Astrocyte (in vitro differentiated cells and primary cell): ENCODE measurements at regions not wholly inside any gene's neighbourhood (a gene's known extent, or its start where the extent isn't known, plus 50 kb on each side); places are given as distances from the start of the nearest gene placed in this dataset.
A peak's percentile ranks its signal among the peaks of the same experiment; 100 is the strongest.

Experiments
- DNase-seq: peaks from one replicate; pipeline ENCODE4 v3.0.0-alpha.2; 2010; ENCODE audit warnings: low read depth
- FAIRE-seq: peaks from 2 replicates; lab custom pipeline; 2011; peaks lifted over from hg19 to GRCh38; lab: Jason Lieb, UNC
- H2AFZ ChIP-seq: 2 replicates; pipeline ENCODE4 v1.6.0; 2012; ENCODE audit warnings: low read depth, low read length, inconsistent platforms
- H3K27ac ChIP-seq: 2 replicates; pipeline ENCODE4 v1.5.1; 2011; ENCODE audit warnings: low read depth, low read length, inconsistent platforms
- H3K27me3 ChIP-seq: 2 replicates; pipeline ENCODE4 v1.6.0; 2011; ENCODE audit warnings: low read length, inconsistent platforms; ENCODE audit not compliant: insufficient read depth
- H3K36me3 ChIP-seq: 2 replicates; pipeline ENCODE4 v1.5.1; 2011; ENCODE audit warnings: low read length, inconsistent platforms; ENCODE audit not compliant: insufficient read depth
- H3K4me1 ChIP-seq: 2 replicates; pipeline ENCODE4 v1.5.1; 2011; ENCODE audit warnings: low read length, inconsistent platforms; ENCODE audit not compliant: insufficient read depth
- H3K4me2 ChIP-seq: 2 replicates; pipeline ENCODE4 v1.6.0; 2012; ENCODE audit warnings: low read length, inconsistent platforms
- H3K4me3 ChIP-seq: 2 replicates; pipeline ENCODE4 v1.5.1; 2011; ENCODE audit warnings: low read depth, mild to moderate bottlenecking, low read length, inconsistent platforms; ENCODE audit not compliant: insufficient read depth
- H3K79me2 ChIP-seq: 2 replicates; pipeline ENCODE4 v1.6.0; 2012; ENCODE audit warnings: mild to moderate bottlenecking, low read length, inconsistent platforms; ENCODE audit not compliant: insufficient read depth
- H3K9ac ChIP-seq: 2 replicates; pipeline ENCODE4 v1.6.0; 2012; ENCODE audit warnings: mild to moderate bottlenecking, low read length, inconsistent platforms
- H3K9me3 ChIP-seq: 2 replicates; pipeline ENCODE4 v1.5.1; 2012; ENCODE audit warnings: low read depth, mild to moderate bottlenecking, low read length, inconsistent platforms; ENCODE audit not compliant: insufficient read depth
- H4K20me1 ChIP-seq: 2 replicates; pipeline ENCODE4 v1.6.0; 2012; ENCODE audit warnings: low read length, inconsistent platforms; ENCODE audit not compliant: insufficient read depth
- H3K27ac Mint-ChIP-seq: one replicate; pipeline ENCODE4 v1.8.0; 2021; ENCODE audit warnings: mild to moderate bottlenecking, mixed read lengths; ENCODE audit not compliant: unreplicated experiment
- H3K27me3 Mint-ChIP-seq: one replicate; pipeline ENCODE4 v1.8.0; 2021; ENCODE audit warnings: low read depth, mixed read lengths; ENCODE audit not compliant: unreplicated experiment
- H3K36me3 Mint-ChIP-seq: one replicate; pipeline ENCODE4 v1.8.0; 2021; ENCODE audit warnings: low read depth, mixed read lengths; ENCODE audit not compliant: unreplicated experiment
- H3K4me1 Mint-ChIP-seq: one replicate; pipeline ENCODE4 v1.8.0; 2021; ENCODE audit warnings: low read depth, mixed read lengths; ENCODE audit not compliant: unreplicated experiment
- H3K4me3 Mint-ChIP-seq: one replicate; pipeline ENCODE4 v1.8.0; 2021; ENCODE audit warnings: mild to moderate bottlenecking, moderate library complexity, mixed read lengths; ENCODE audit not compliant: unreplicated experiment
- H3K9me3 Mint-ChIP-seq: one replicate; pipeline ENCODE4 v1.8.0; 2021; ENCODE audit warnings: mild to moderate bottlenecking, mixed read lengths; ENCODE audit not compliant: unreplicated experiment
- EZH2 ChIP-seq: IDR thresholded peaks from 2 replicates; pipeline ENCODE4 v1.6.1; 2012; ENCODE audit warnings: mild to moderate bottlenecking, low read length, inconsistent platforms; ENCODE audit not compliant: insufficient read depth
- TF ChIP-seq, protein P1 (sequence below): IDR thresholded peaks from 2 replicates; pipeline ENCODE4 v1.5.1; 2011; ENCODE audit warnings: low read depth, mild to moderate bottlenecking, inconsistent platforms, low read length, moderate library complexity; ENCODE audit not compliant: insufficient read depth

DNA sequence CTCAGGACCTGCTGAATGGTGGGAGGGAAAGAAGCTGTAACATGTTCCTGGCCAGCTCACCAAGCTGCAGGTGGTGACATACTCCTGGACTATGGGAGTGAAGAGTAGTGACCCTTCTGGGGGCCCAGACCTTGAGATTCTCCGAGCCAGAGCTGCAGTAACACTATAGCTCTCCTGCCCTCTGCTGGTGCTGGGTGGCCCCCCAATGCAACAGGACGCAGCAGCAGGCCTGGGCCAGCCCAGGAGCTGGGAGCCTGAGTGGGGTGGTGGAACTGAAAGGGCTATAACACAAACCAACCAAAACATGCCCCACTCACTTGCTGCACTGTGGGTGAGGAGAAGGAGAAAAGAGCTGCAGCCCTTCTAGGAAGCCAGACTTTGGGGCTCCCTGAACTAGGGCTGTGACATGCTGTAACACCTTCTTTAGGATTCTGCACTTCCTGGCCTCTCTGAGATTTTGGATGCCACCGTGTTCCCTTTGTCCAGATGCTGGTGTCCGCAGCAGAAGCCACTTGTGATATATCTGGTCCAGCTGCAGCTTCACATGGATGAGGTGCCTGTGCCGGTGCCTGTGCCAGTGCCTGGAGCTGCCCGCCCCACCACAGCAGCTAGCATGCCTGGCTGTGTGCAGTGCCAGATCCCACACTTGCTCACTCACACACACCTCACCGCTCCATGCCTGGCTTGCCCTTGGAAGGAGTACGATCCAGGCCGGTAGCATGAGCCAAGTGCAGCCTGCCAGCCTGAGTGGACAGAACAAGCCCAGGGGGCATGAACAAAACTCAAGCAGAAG, 636.8 kb upstream of the KCNMB2 start:
- Histone ChIP-seq H3K79me2 (no peaks in the 10 kb centered on the region), H3K36me3 (no peaks in the 10 kb centered on the region), H3K4me3 (no peak overlapping the region), H3K9me3 (peaks cover 19% of the 10 kb centered on the region), H3K4me1 (peaks cover 3% of the 10 kb centered on the region), H2AFZ (no peak overlapping the region), H3K9ac (no peak overlapping the region), H3K4me2 (no peak overlapping the region), H4K20me1 (no peaks in the 10 kb centered on the region), H3K27me3 (no peaks in the 10 kb centered on the region), H3K27ac (no peak overlapping the region)
- Mint-ChIP-seq H3K36me3 (peaks cover 2% of the 10 kb centered on the region), H3K9me3 (peaks cover 13% of the 10 kb centered on the region), H3K27me3 (no peaks in the 10 kb centered on the region), H3K4me3 (no peak overlapping the region), H3K27ac (no peak overlapping the region), H3K4me1 (peaks cover 6% of the 10 kb centered on the region)
- no peak for TF ChIP-seq EZH2
- TF ChIP-seq, protein P1, sequence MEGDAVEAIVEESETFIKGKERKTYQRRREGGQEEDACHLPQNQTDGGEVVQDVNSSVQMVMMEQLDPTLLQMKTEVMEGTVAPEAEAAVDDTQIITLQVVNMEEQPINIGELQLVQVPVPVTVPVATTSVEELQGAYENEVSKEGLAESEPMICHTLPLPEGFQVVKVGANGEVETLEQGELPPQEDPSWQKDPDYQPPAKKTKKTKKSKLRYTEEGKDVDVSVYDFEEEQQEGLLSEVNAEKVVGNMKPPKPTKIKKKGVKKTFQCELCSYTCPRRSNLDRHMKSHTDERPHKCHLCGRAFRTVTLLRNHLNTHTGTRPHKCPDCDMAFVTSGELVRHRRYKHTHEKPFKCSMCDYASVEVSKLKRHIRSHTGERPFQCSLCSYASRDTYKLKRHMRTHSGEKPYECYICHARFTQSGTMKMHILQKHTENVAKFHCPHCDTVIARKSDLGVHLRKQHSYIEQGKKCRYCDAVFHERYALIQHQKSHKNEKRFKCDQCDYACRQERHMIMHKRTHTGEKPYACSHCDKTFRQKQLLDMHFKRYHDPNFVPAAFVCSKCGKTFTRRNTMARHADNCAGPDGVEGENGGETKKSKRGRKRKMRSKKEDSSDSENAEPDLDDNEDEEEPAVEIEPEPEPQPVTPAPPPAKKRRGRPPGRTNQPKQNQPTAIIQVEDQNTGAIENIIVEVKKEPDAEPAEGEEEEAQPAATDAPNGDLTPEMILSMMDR, result no peak
- FAIRE-seq (no peak), DNase-seq (no peak)

DNA sequence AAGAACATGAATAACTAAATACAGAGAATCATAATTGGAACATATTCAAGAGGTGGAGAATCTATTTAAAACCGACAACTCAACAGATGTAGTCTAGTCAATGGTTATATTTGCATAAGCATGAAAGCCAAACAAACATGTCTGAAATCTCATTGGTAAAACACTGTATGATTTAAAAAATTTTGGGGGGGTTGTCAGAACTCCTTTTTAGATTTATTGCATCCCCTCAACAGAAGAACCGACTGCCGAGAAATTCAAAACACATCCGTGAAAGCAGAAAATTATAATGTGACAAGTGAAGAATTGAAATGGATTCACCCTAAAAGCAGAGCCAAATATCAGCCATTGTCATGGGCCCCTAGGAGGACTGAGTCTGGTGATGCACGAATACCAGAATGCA, 633.4 kb upstream of the KCNMB2 start:
- Histone ChIP-seq H3K79me2 (no peaks in the 10 kb centered on the region), H3K27ac (no peak overlapping the region), H3K27me3 (no peaks in the 10 kb centered on the region), H3K4me3 (no peak overlapping the region), H3K9ac (no peak overlapping the region), H3K4me1 (peaks cover 30% of the 10 kb centered on the region), H2AFZ (no peak overlapping the region), H3K4me2 (no peak overlapping the region), H3K36me3 (no peaks in the 10 kb centered on the region), H3K9me3 (peaks cover 19% of the 10 kb centered on the region), H4K20me1 (no peaks in the 10 kb centered on the region)
- no peak for FAIRE-seq
- H3K27me3 Mint-ChIP-seq, result no peaks in the 10 kb centered on the region
- no peak overlapping the region for H3K27ac Mint-ChIP-seq
- no peak overlapping the region for H3K4me3 Mint-ChIP-seq
- H3K9me3 Mint-ChIP-seq, result peaks cover 8% of the 10 kb centered on the region
- H3K36me3 Mint-ChIP-seq, result peaks cover 2% of the 10 kb centered on the region
- H3K4me1 Mint-ChIP-seq, result peaks cover 29% of the 10 kb centered on the region
- TF ChIP-seq, protein P1, result no peak
- no peak for TF ChIP-seq EZH2
- DNase-seq, result no peak

DNA sequence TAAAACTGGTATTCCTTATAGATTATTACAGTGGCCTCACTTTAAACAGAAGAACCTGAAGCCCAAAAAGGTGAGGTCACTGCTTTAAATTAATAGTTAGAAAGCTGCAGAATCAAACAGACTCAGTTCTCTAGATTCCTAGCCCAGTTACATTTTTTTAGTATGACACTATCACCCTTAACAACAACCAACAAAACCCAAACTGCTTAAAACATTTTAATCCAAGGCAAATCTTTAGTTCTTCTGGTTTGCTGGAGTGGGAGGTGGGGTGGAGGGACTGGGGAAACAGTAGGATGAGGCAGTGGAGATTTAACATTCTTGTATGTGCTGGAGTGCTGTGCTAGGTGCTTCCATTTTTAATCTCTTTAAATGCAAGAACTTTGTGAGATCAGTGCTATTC, 631.6 kb upstream of the KCNMB2 start:
- Histone ChIP-seq H3K4me1 (peaks cover 30% of the 10 kb centered on the region), H4K20me1 (no peaks in the 10 kb centered on the region), H3K4me3 (no peak overlapping the region), H3K36me3 (no peaks in the 10 kb centered on the region), H3K4me2 (peak overlapping the region; percentile 50), H3K9ac (peak overlapping the region; percentile 45), H3K79me2 (no peaks in the 10 kb centered on the region), H3K27me3 (no peaks in the 10 kb centered on the region), H3K9me3 (peaks cover 4% of the 10 kb centered on the region), H3K27ac (peak overlapping the region; percentile 61), H2AFZ (no peak overlapping the region)
- H3K27ac Mint-ChIP-seq, result peak overlapping the region; percentile 94
- peaks cover 2% of the 10 kb centered on the region for H3K36me3 Mint-ChIP-seq
- no peak overlapping the region for H3K4me3 Mint-ChIP-seq
- no peaks in the 10 kb centered on the region for H3K27me3 Mint-ChIP-seq
- H3K4me1 Mint-ChIP-seq, result peaks cover 29% of the 10 kb centered on the region
- H3K9me3 Mint-ChIP-seq, result peaks cover 8% of the 10 kb centered on the region
- DNase-seq (peak; percentile 80), FAIRE-seq (no peak)
- no peak for TF ChIP-seq EZH2
- TF ChIP-seq, protein P1, result no peak
